Eye (tissue), 1 donor: ENCODE measurements at regions not wholly inside any gene's neighbourhood (a gene's known extent, or its start where the extent isn't known, plus 50 kb on each side); places are given as distances from the start of the nearest gene placed in this dataset.
"Not testable (repeated sequence)": the region's sequence is repeated elsewhere in the genome, so short reads cannot be mapped to it uniquely, and the experiment has no call there.

Experiments used
- DNase-seq: peaks from one replicate; pipeline ENCODE4 v3.0.0-alpha.2; 2015

GRCh38 chr4:71211748-71212147 is 127.1 kb upstream of the SLC4A4 start:
- DNase-seq: no peak

- DNase-seq: no peak
Observed at GRCh38 chr4:71212216-71212615, 126.6 kb upstream of the SLC4A4 start.

- no peak for DNase-seq
Observed at GRCh38 chr4:71214578-71214977, 124.2 kb upstream of the SLC4A4 start.

- DNase-seq: no peak
Observed at GRCh38 chr4:71216316-71216959, 122.4 kb upstream of the SLC4A4 start.

- DNase-seq: no peak
Observed at GRCh38 chr4:71217688-71218087, 121.1 kb upstream of the SLC4A4 start.

- not testable (repeated sequence) for DNase-seq
Observed at GRCh38 chr4:71220848-71221247, 118.0 kb upstream of the SLC4A4 start.

- DNase-seq: no peak
Observed at GRCh38 chr4:71221510-71222466, 117.0 kb upstream of the SLC4A4 start.

GRCh38 chr4:71222661-71223060 is 116.2 kb upstream of the SLC4A4 start:
- no peak for DNase-seq

- peak; percentile 84 for DNase-seq
Observed at GRCh38 chr4:71229477-71230270, 109.1 kb upstream of the SLC4A4 start.

GRCh38 chr4:71230271-71231128 is 108.3 kb upstream of the SLC4A4 start:
- DNase-seq: no peak

GRCh38 chr4:71231129-71232055 is 107.4 kb upstream of the SLC4A4 start:
- DNase-seq: peak; percentile 71

GRCh38 chr4:71232056-71232430 is 106.8 kb upstream of the SLC4A4 start:
- peak; percentile 31 for DNase-seq

- no peak for DNase-seq
Observed at GRCh38 chr4:71232846-71233245, 106.0 kb upstream of the SLC4A4 start.

GRCh38 chr4:71235311-71236201 is 103.3 kb upstream of the SLC4A4 start:
- DNase-seq: peak; percentile 40

- DNase-seq: no peak
Observed at GRCh38 chr4:71236226-71236625, 102.6 kb upstream of the SLC4A4 start.

GRCh38 chr4:71237641-71238040 is 101.2 kb upstream of the SLC4A4 start:
- DNase-seq: no peak

GRCh38 chr4:71239365-71239764 is 99.5 kb upstream of the SLC4A4 start:
- no peak for DNase-seq

GRCh38 chr4:71240094-71240493 is 98.7 kb upstream of the SLC4A4 start:
- DNase-seq: no peak

- peak; percentile 42 for DNase-seq
Observed at GRCh38 chr4:71241501-71242288, 97.1 kb upstream of the SLC4A4 start.
